Adipocyte (in vitro differentiated cells): ENCODE measurements at regions not wholly inside any gene's neighbourhood (a gene's known extent, or its start where the extent isn't known, plus 50 kb on each side); places are given as distances from the start of the nearest gene placed in this dataset.
A peak's percentile ranks its signal among the peaks of the same experiment; 100 is the strongest.
"Not testable (repeated sequence)": the region's sequence is repeated elsewhere in the genome, so short reads cannot be mapped to it uniquely, and the experiment has no call there.

Experiments
- DNase-seq: peaks from one replicate; pipeline ENCODE4 v3.0.0-alpha.2; 2015; ENCODE audit warnings: low read depth
- H3K27me3 ChIP-seq: replicated peaks from 2 replicates; pipeline ENCODE4 v1.7.0; 2013; ENCODE audit warnings: mild to moderate bottlenecking, low read length, moderate library complexity; ENCODE audit not compliant: control insufficient read depth, insufficient read depth
- H3K36me3 ChIP-seq: 2 replicates; pipeline ENCODE4 v1.7.0; 2013; ENCODE audit warnings: low read length, mild to moderate bottlenecking, moderate library complexity; ENCODE audit not compliant: control insufficient read depth, insufficient read depth, severe bottlenecking
- H3K4me1 ChIP-seq: 2 replicates; pipeline ENCODE4 v1.7.0; 2013; ENCODE audit warnings: mild to moderate bottlenecking, low read length, moderate library complexity; ENCODE audit not compliant: control insufficient read depth, insufficient read depth
- H3K4me3 ChIP-seq: 2 replicates; pipeline ENCODE4 v1.7.0; 2013; ENCODE audit warnings: mild to moderate bottlenecking, low read length, moderate library complexity
- H3K9ac ChIP-seq: 2 replicates; pipeline ENCODE4 v1.7.0; 2013; ENCODE audit warnings: mild to moderate bottlenecking, low read length, moderate library complexity
- H3K9me3 ChIP-seq: 2 replicates; pipeline ENCODE4 v1.7.0; 2013; ENCODE audit warnings: mild to moderate bottlenecking, low read length, moderate library complexity; ENCODE audit not compliant: control insufficient read depth

- H3K4me3 ChIP-seq, H3K27me3 ChIP-seq, DNase-seq, H3K36me3 ChIP-seq, H3K4me1 ChIP-seq, H3K9ac ChIP-seq, H3K9me3 ChIP-seq: not testable (repeated sequence)
These were observed 605.9 kb downstream of the KCNT2 start for GRCh38 chr1:196002296-196002695.

- Histone ChIP-seq H3K36me3 (no peaks in the 10 kb centered on the region), H3K9ac (no peak overlapping the region), H3K27me3 (no peaks in the 10 kb centered on the region), H3K4me1 (no peaks in the 10 kb centered on the region), H3K4me3 (no peak overlapping the region), H3K9me3 (no peaks in the 10 kb centered on the region)
- no peak for DNase-seq
These were observed 607.1 kb downstream of the KCNT2 start for GRCh38 chr1:196001188-196001587.

GRCh38 chr1:195999022-195999421 is 609.2 kb downstream of the KCNT2 start:
- H3K9me3 ChIP-seq = no peaks in the 10 kb centered on the region
- H3K4me3 ChIP-seq = no peak overlapping the region
- no peaks in the 10 kb centered on the region for H3K36me3 ChIP-seq
- DNase-seq = no peak
- H3K4me1 ChIP-seq = no peaks in the 10 kb centered on the region
- H3K9ac ChIP-seq = no peak overlapping the region
- no peaks in the 10 kb centered on the region for H3K27me3 ChIP-seq

- DNase-seq = peak; percentile 15
- no peaks in the 10 kb centered on the region for H3K36me3 ChIP-seq
- no peak overlapping the region for H3K9ac ChIP-seq
- no peaks in the 10 kb centered on the region for H3K4me1 ChIP-seq
- H3K4me3 ChIP-seq = no peak overlapping the region
- no peaks in the 10 kb centered on the region for H3K27me3 ChIP-seq
- no peaks in the 10 kb centered on the region for H3K9me3 ChIP-seq
These were observed 626.6 kb downstream of the KCNT2 start for GRCh38 chr1:195981448-195982139.

GRCh38 chr1:195979646-195980045 is 628.6 kb downstream of the KCNT2 start:
- H3K36me3 ChIP-seq = no peaks in the 10 kb centered on the region
- H3K27me3 ChIP-seq = no peaks in the 10 kb centered on the region
- H3K4me1 ChIP-seq = no peaks in the 10 kb centered on the region

GRCh38 chr1:195973311-195973904 is 634.8 kb downstream of the KCNT2 start:
- Histone ChIP-seq H3K9me3 (no peaks in the 10 kb centered on the region), H3K9ac (no peak overlapping the region), H3K4me1 (no peaks in the 10 kb centered on the region), H3K36me3 (no peaks in the 10 kb centered on the region), H3K27me3 (no peaks in the 10 kb centered on the region), H3K4me3 (no peak overlapping the region)
- no peak for DNase-seq

More at GRCh38 chr1:195979646-195980045, 628.6 kb downstream of the KCNT2 start:
- H3K9me3 ChIP-seq = no peaks in the 10 kb centered on the region
- no peak for DNase-seq
- no peak overlapping the region for H3K4me3 ChIP-seq
- no peak overlapping the region for H3K9ac ChIP-seq

GRCh38 chr1:195971589-195971988 is 636.7 kb downstream of the KCNT2 start:
- no peaks in the 10 kb centered on the region for H3K4me1 ChIP-seq
- no peaks in the 10 kb centered on the region for H3K36me3 ChIP-seq
- no peaks in the 10 kb centered on the region for H3K9me3 ChIP-seq
- H3K9ac ChIP-seq = no peak overlapping the region
- H3K4me3 ChIP-seq = no peak overlapping the region
- H3K27me3 ChIP-seq = no peaks in the 10 kb centered on the region
- DNase-seq = no peak

- H3K9me3 ChIP-seq = no peaks in the 10 kb centered on the region
- no peak overlapping the region for H3K9ac ChIP-seq
- H3K4me3 ChIP-seq = no peak overlapping the region
- H3K36me3 ChIP-seq = no peaks in the 10 kb centered on the region
- no peaks in the 10 kb centered on the region for H3K27me3 ChIP-seq
- DNase-seq = no peak
- H3K4me1 ChIP-seq = peaks cover 1% of the 10 kb centered on the region
These were observed 638.0 kb downstream of the KCNT2 start for GRCh38 chr1:195970209-195970608.

- peaks cover 3% of the 10 kb centered on the region for H3K4me1 ChIP-seq
- H3K27me3 ChIP-seq = no peaks in the 10 kb centered on the region
- DNase-seq = no peak
- no peak overlapping the region for H3K4me3 ChIP-seq
- H3K9me3 ChIP-seq = no peaks in the 10 kb centered on the region
- H3K9ac ChIP-seq = no peak overlapping the region
- H3K36me3 ChIP-seq = no peaks in the 10 kb centered on the region
These were observed 642.8 kb downstream of the KCNT2 start for GRCh38 chr1:195965475-195965874.

GRCh38 chr1:195965036-195965435 is 643.2 kb downstream of the KCNT2 start:
- Histone ChIP-seq H3K4me1 (peaks cover 3% of the 10 kb centered on the region), H3K36me3 (no peaks in the 10 kb centered on the region), H3K4me3 (no peak overlapping the region), H3K27me3 (no peaks in the 10 kb centered on the region), H3K9me3 (no peaks in the 10 kb centered on the region), H3K9ac (no peak overlapping the region)
- peak; percentile 19 for DNase-seq

GRCh38 chr1:195964516-195964915 is 643.7 kb downstream of the KCNT2 start:
- Histone ChIP-seq H3K9ac (no peak overlapping the region), H3K4me1 (peaks cover 3% of the 10 kb centered on the region), H3K9me3 (no peaks in the 10 kb centered on the region), H3K36me3 (no peaks in the 10 kb centered on the region), H3K4me3 (no peak overlapping the region), H3K27me3 (no peaks in the 10 kb centered on the region)
- DNase-seq = peak; percentile 41

GRCh38 chr1:195962051-195962450 is 646.2 kb downstream of the KCNT2 start:
- Histone ChIP-seq H3K4me1 (peaks cover 3% of the 10 kb centered on the region), H3K27me3 (no peaks in the 10 kb centered on the region), H3K9me3 (no peaks in the 10 kb centered on the region), H3K36me3 (no peaks in the 10 kb centered on the region), H3K4me3 (no peak overlapping the region), H3K9ac (no peak overlapping the region)
- no peak for DNase-seq
